ENCODE measurements at regions not wholly inside any gene's neighbourhood (a gene's known extent, or its start where the extent isn't known, plus 50 kb on each side); places are given as distances from the start of the nearest gene placed in this dataset.

- H4K5ac ChIP-seq (ENCODE audit: insufficient read length, low read depth, low read length), result no peak overlapping the region
- no peak overlapping the region for H2BK12ac ChIP-seq (ENCODE audit: insufficient read length, low read depth, low read length)
- no peaks in the 10 kb centered on the region for H3K4me1 ChIP-seq (ENCODE audit: insufficient read depth, low read length)
- no peak overlapping the region for H4K91ac ChIP-seq (ENCODE audit: insufficient read length, low read depth, low read length)
- Mint-ChIP-seq H3K36me3 (ENCODE audit: insufficient read depth in 1 of 3, low read depth in 3 of 3) (no peaks in the 10 kb centered on the region; a peak in 1 of 7 replicates), H3K4me1 (peaks cover 3 to 9% of the 10 kb centered on the region in 2 experiments; a peak in 3 of 4 replicates), H3K27ac (no peak overlapping the region), H3K4me3 (no peak overlapping the region), H3K9me3 (no peaks in the 10 kb centered on the region; a peak in 1 of 5 replicates), H3K27me3 (ENCODE audit: low read depth) (no peaks in the 10 kb centered on the region; the same call in 1 of the 2 replicates)
- H3K79me2 ChIP-seq (ENCODE audit: insufficient read depth, low read length), result no peaks in the 10 kb centered on the region
- no peak overlapping the region for H3K9ac ChIP-seq (ENCODE audit: extremely low read depth, insufficient read length, low read length)
- no peak overlapping the region for H2AFZ ChIP-seq (ENCODE audit: low read length)
- no peak overlapping the region for H3K23ac ChIP-seq (ENCODE audit: insufficient read length, low read depth, low read length)
- no peak overlapping the region for H2BK20ac ChIP-seq (ENCODE audit: low read depth, low read length, poor library complexity, severe bottlenecking)
- no peak overlapping the region for H3K14ac ChIP-seq (ENCODE audit: insufficient read depth, low read length)
- no peaks in the 10 kb centered on the region for H3K23me2 ChIP-seq (ENCODE audit: insufficient read length, low read depth, low read length, poor library complexity, severe bottlenecking)
- H4K20me1 ChIP-seq (ENCODE audit: control insufficient read depth, insufficient read depth, insufficient read length), result no peaks in the 10 kb centered on the region
- no peak overlapping the region for H2BK120ac ChIP-seq (ENCODE audit: low read depth, low read length, poor library complexity, severe bottlenecking)
- DNase-seq, result no peak
- H3T11ph ChIP-seq (ENCODE audit: low read length), result no peak overlapping the region
- H3K27ac ChIP-seq (ENCODE audit: insufficient read length, low read depth, low read length), result no peak overlapping the region
- H3K18ac ChIP-seq (ENCODE audit: insufficient read length, low read depth, low read length), result no peak overlapping the region
- H3K4me2 ChIP-seq (ENCODE audit: insufficient read depth, insufficient read length, low read length), result no peak overlapping the region
- no peaks in the 10 kb centered on the region for H3K9me3 ChIP-seq (ENCODE audit: control insufficient read depth, low read depth, low read length)
- H3K56ac ChIP-seq (ENCODE audit: insufficient read length, low read depth, low read length), result no peak overlapping the region
- no peak overlapping the region for H2BK15ac ChIP-seq (ENCODE audit: low read depth, low read length)
- no peaks in the 10 kb centered on the region for H3K27me3 ChIP-seq (ENCODE audit: insufficient read depth, low read length)
- H4K8ac ChIP-seq (replicated peaks; ENCODE audit: insufficient read length, low read depth, low read length), result no peak overlapping the region
- H2BK5ac ChIP-seq (ENCODE audit: insufficient read length, low read length), result no peak overlapping the region
- H3K4ac ChIP-seq (ENCODE audit: low read depth, low read length), result no peak overlapping the region
- no peak overlapping the region for H2AK5ac ChIP-seq (ENCODE audit: insufficient read length, low read length)
- H3K79me1 ChIP-seq (ENCODE audit: insufficient read depth, low read depth, low read length, poor library complexity, severe bottlenecking), result no peaks in the 10 kb centered on the region
- TF ChIP-seq, protein P1, sequence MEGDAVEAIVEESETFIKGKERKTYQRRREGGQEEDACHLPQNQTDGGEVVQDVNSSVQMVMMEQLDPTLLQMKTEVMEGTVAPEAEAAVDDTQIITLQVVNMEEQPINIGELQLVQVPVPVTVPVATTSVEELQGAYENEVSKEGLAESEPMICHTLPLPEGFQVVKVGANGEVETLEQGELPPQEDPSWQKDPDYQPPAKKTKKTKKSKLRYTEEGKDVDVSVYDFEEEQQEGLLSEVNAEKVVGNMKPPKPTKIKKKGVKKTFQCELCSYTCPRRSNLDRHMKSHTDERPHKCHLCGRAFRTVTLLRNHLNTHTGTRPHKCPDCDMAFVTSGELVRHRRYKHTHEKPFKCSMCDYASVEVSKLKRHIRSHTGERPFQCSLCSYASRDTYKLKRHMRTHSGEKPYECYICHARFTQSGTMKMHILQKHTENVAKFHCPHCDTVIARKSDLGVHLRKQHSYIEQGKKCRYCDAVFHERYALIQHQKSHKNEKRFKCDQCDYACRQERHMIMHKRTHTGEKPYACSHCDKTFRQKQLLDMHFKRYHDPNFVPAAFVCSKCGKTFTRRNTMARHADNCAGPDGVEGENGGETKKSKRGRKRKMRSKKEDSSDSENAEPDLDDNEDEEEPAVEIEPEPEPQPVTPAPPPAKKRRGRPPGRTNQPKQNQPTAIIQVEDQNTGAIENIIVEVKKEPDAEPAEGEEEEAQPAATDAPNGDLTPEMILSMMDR (conservative IDR thresholded peaks at IDR 0.05), result no peak
Observed at GRCh38 chr2:107597507-107597906, 229.2 kb upstream of the RGPD4 start.

Data from H9 (cell line).